ENCODE measurements at regions not wholly inside any gene's neighbourhood (a gene's known extent, or its start where the extent isn't known, plus 50 kb on each side); places are given as distances from the start of the nearest gene placed in this dataset.

GRCh38 chr9:82791692-82792091, 271.2 kb downstream of the RASEF start:
- Histone ChIP-seq H3K36me3 (no peaks in the 10 kb centered on the region), H3K27ac (no peak overlapping the region), H3K27me3 (no peaks in the 10 kb centered on the region), H3K4me3 (no peak overlapping the region), H3K9me3 (no peaks in the 10 kb centered on the region), H3K4me1 (no peaks in the 10 kb centered on the region)
- 42 to 69% methylated on average over 2 of the region's 2 CpGs for WGBS, 2 donors
- TF ChIP-seq CTCF (IDR thresholded peaks at IDR 0.05) = no peak
- TF ChIP-seq POLR2A (IDR thresholded peaks at IDR 0.05) = no peak
- no peak for TF ChIP-seq EP300 (IDR thresholded peaks at IDR 0.05)
- intact Hi-C loops (cut with DNase I) = no loop called here
- no peak for DNase-seq

GRCh38 chr9:82797534-82797933, 265.4 kb downstream of the RASEF start:
- intact Hi-C loops (cut with DNase I) = no loop called here
- TF ChIP-seq CTCF (IDR thresholded peaks at IDR 0.05) = no peak
- TF ChIP-seq EP300 (IDR thresholded peaks at IDR 0.05) = no peak
- no peak for TF ChIP-seq POLR2AphosphoS5 (IDR thresholded peaks at IDR 0.05)
- TF ChIP-seq POLR2A (IDR thresholded peaks at IDR 0.05) = no peak
- H3K36me3 ChIP-seq = no peaks in the 10 kb centered on the region
- WGBS, 2 donors = 20 to 51% methylated on average over 3 of the region's 3 CpGs
- no peaks in the 10 kb centered on the region for H3K4me1 ChIP-seq
- H3K9me3 ChIP-seq = no peaks in the 10 kb centered on the region
- no peaks in the 10 kb centered on the region for H3K27me3 ChIP-seq
- no peak overlapping the region for H3K27ac ChIP-seq
- DNase-seq = no peak
- H3K4me3 ChIP-seq = no peak overlapping the region

GRCh38 chr9:82799286-82799685, 263.7 kb downstream of the RASEF start:
- Histone ChIP-seq H3K9me3 (no peaks in the 10 kb centered on the region), H3K36me3 (no peaks in the 10 kb centered on the region), H3K27me3 (no peaks in the 10 kb centered on the region), H3K27ac (no peak overlapping the region), H3K4me3 (no peak overlapping the region), H3K4me1 (no peaks in the 10 kb centered on the region)
- WGBS, 2 donors = 80 to 84% methylated on average over 4 of the region's 4 CpGs
- intact Hi-C loops (cut with DNase I) = no loop called here
- TF ChIP-seq CTCF (IDR thresholded peaks at IDR 0.05) (no peak), POLR2A (IDR thresholded peaks at IDR 0.05) (no peak), POLR2AphosphoS5 (IDR thresholded peaks at IDR 0.05) (no peak), EP300 (IDR thresholded peaks at IDR 0.05) (no peak)
- DNase-seq = no peak

GRCh38 chr9:82805027-82805426, 257.9 kb downstream of the RASEF start:
- H3K4me3 ChIP-seq = no peak overlapping the region
- intact Hi-C loops (cut with DNase I) = no loop called here
- H3K27ac ChIP-seq = no peak overlapping the region
- H3K27me3 ChIP-seq = no peaks in the 10 kb centered on the region
- TF ChIP-seq POLR2A (IDR thresholded peaks at IDR 0.05) (no peak), POLR2AphosphoS5 (IDR thresholded peaks at IDR 0.05) (no peak), CTCF (IDR thresholded peaks at IDR 0.05) (no peak), EP300 (IDR thresholded peaks at IDR 0.05) (no peak)
- H3K4me1 ChIP-seq = no peaks in the 10 kb centered on the region
- DNase-seq = no peak
- 30 to 45% methylated on average over 5 of the region's 5 CpGs for WGBS, 2 donors
- H3K9me3 ChIP-seq = no peaks in the 10 kb centered on the region
- no peaks in the 10 kb centered on the region for H3K36me3 ChIP-seq

GRCh38 chr9:82808478-82808877, 254.5 kb downstream of the RASEF start:
- Histone ChIP-seq H3K9me3 (no peaks in the 10 kb centered on the region), H3K4me3 (no peak overlapping the region), H3K36me3 (no peaks in the 10 kb centered on the region), H3K27me3 (no peaks in the 10 kb centered on the region), H3K4me1 (no peaks in the 10 kb centered on the region), H3K27ac (no peak overlapping the region)
- TF ChIP-seq CTCF (IDR thresholded peaks at IDR 0.05) (no peak), EP300 (IDR thresholded peaks at IDR 0.05) (no peak), POLR2AphosphoS5 (IDR thresholded peaks at IDR 0.05) (no peak), POLR2A (IDR thresholded peaks at IDR 0.05) (no peak)
- no peak for DNase-seq
- 95 to 97% methylated on average over 2 of the region's 2 CpGs for WGBS, 2 donors
- intact Hi-C loops (cut with DNase I) = no loop called here
